Karpas-422 (cell line): ENCODE measurements at regions not wholly inside any gene's neighbourhood (a gene's known extent, or its start where the extent isn't known, plus 50 kb on each side); places are given as distances from the start of the nearest gene placed in this dataset.

Source experiments
- DNase-seq: peaks from one replicate; pipeline ENCODE4 v3.0.0-alpha.2; 2015
- H2AFZ ChIP-seq: fragments of 200-600 bp; sonication (generic); 2 replicates; pipeline ENCODE4 v1.6.1; 2014; ENCODE audit warnings: antibody characterized with exemption, low read length, mixed read lengths
- H3K27ac ChIP-seq: fragments of 200-600 bp; sonication (generic); 2 replicates; pipeline ENCODE4 v1.5.1; 2014; ENCODE audit warnings: mild to moderate bottlenecking, low read length, moderate library complexity
- H3K27me3 ChIP-seq: fragments of 200-600 bp; sonication (generic); 2 replicates; pipeline ENCODE4 v1.6.1; 2014; ENCODE audit warnings: low read length, mixed read lengths
- H3K36me3 ChIP-seq: fragments of 200-600 bp; sonication (generic); 2 replicates; pipeline ENCODE4 v1.6.1; 2014; ENCODE audit warnings: low read length, mixed read lengths; ENCODE audit not compliant: insufficient read depth
- H3K4me1 ChIP-seq: fragments of 200-600 bp; sonication (generic); 2 replicates; pipeline ENCODE4 v1.6.1; 2014; ENCODE audit warnings: mild to moderate bottlenecking, low read length, mixed read lengths
- H3K4me2 ChIP-seq: fragments of 200-600 bp; sonication (generic); 2 replicates; pipeline ENCODE4 v1.6.1; 2014; ENCODE audit warnings: low read length, low read depth, mild to moderate bottlenecking; ENCODE audit not compliant: poor library complexity, severe bottlenecking
- H3K4me3 ChIP-seq: fragments of 200-600 bp; sonication (generic); 2 replicates; pipeline ENCODE4 v1.5.1; 2014; ENCODE audit warnings: mild to moderate bottlenecking, antibody characterized with exemption, low read length, mixed read lengths
- H3K79me2 ChIP-seq: fragments of 200-600 bp; sonication (generic); 2 replicates; pipeline ENCODE4 v1.6.1; 2014; ENCODE audit warnings: mild to moderate bottlenecking, low read length, mixed read lengths
- H3K9ac ChIP-seq: fragments of 200-600 bp; sonication (generic); 2 replicates; pipeline ENCODE4 v1.6.0; 2014; ENCODE audit warnings: low read length
- H3K9me2 ChIP-seq: fragments of 200-600 bp; sonication (generic), shearing (Covaris generic); replicated peaks from 2 replicates; pipeline ENCODE4 v1.6.0; 2014; ENCODE audit warnings: mild to moderate bottlenecking, low read length, moderate library complexity; ENCODE audit not compliant: insufficient read depth
- H3K9me3 ChIP-seq: fragments of 300-700, 200-600 bp; sonication (generic); 2 replicates; pipeline ENCODE4 v1.6.1; 2014; ENCODE audit warnings: low read length, mixed read lengths
- H4K20me1 ChIP-seq: fragments of 200-600 bp; sonication (generic); 2 replicates; pipeline ENCODE4 v1.6.1; 2014; ENCODE audit warnings: mild to moderate bottlenecking, antibody characterized with exemption, low read length, low read depth; ENCODE audit not compliant: insufficient read depth

DNA sequence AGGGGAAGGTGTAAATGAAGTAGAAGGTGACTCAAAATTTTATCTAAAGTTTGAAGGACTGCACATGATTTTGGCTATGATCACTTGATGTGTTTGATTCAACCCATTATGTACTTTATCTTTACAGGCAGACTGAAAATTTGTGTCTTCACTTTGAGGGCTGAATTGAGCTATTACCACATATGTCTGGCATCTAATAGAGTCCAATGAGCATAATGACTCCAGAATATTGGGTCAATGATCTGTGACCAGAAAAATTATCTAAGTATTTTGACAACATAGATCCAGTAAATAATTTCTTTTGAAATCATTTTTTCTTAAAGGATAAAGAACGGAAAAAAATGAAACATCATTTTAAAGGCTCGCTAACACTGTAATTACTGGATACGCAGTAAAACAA is 2810.0 kb downstream of the PCDH9 start:
- Histone ChIP-seq H3K27ac (no peak overlapping the region), H3K9me2 (0 out of 2 replicates have a peak, but pooled peaks cover 2% of the 10 kb centered on the region), H3K36me3 (no peaks in the 10 kb centered on the region), H3K4me1 (no peaks in the 10 kb centered on the region), H3K4me2 (no peak overlapping the region), H3K27me3 (no peaks in the 10 kb centered on the region), H4K20me1 (no peaks in the 10 kb centered on the region), H3K4me3 (no peak overlapping the region), H3K9me3 (no peaks in the 10 kb centered on the region), H2AFZ (peak overlapping the region; percentile 18; the same call in 1 of the 2 replicates), H3K9ac (no peak overlapping the region), H3K79me2 (no peaks in the 10 kb centered on the region)
- DNase-seq, result no peak

DNA sequence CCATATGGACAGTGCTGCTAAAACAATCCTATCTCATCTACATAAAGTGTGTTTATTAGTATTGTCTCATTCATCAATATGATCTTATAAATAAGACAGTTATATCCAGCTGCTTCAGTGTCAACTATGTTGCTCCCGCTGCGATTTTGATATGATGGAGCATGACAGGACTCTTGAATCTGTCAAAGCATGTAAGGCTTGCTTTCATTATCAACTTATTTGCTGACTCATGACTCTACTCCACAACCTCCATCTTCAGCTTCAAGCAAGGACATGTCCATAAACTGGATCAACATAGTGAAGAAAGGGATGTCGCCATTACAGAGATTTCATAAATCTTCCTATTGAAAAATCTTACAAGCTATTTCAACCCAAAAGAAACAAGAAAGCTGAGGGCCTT is 2812.6 kb downstream of the PCDH9 start:
- no peak for DNase-seq
- no peaks in the 10 kb centered on the region for H3K4me1 ChIP-seq
- H3K9me2 ChIP-seq, result 0 out of 2 replicates have a peak, but pooled peaks cover 2% of the 10 kb centered on the region
- no peaks in the 10 kb centered on the region for H3K9me3 ChIP-seq
- no peak overlapping the region for H3K4me2 ChIP-seq
- no peak overlapping the region for H3K9ac ChIP-seq
- H3K27me3 ChIP-seq, result no peaks in the 10 kb centered on the region
- no peak overlapping the region for H3K27ac ChIP-seq
- H3K79me2 ChIP-seq, result no peaks in the 10 kb centered on the region
- H2AFZ ChIP-seq, result peak overlapping the region; percentile 56
- H4K20me1 ChIP-seq, result no peaks in the 10 kb centered on the region
- no peaks in the 10 kb centered on the region for H3K36me3 ChIP-seq
- H3K4me3 ChIP-seq, result no peak overlapping the region

GRCh38 chr13:64414381-64414780 is 2815.8 kb downstream of the PCDH9 start:
- H3K4me3 ChIP-seq, result no peak overlapping the region
- H3K79me2 ChIP-seq, result no peaks in the 10 kb centered on the region
- no peaks in the 10 kb centered on the region for H3K9me3 ChIP-seq
- H3K4me2 ChIP-seq, result no peak overlapping the region
- H3K9ac ChIP-seq, result no peak overlapping the region
- no peak overlapping the region for H2AFZ ChIP-seq
- no peaks in the 10 kb centered on the region for H3K36me3 ChIP-seq
- H3K4me1 ChIP-seq, result no peaks in the 10 kb centered on the region
- H3K27ac ChIP-seq, result no peak overlapping the region
- H3K9me2 ChIP-seq, result 0 out of 2 replicates have a peak, but pooled peaks cover 2% of the 10 kb centered on the region
- no peak for DNase-seq
- no peaks in the 10 kb centered on the region for H3K27me3 ChIP-seq
- H4K20me1 ChIP-seq, result no peaks in the 10 kb centered on the region

DNA sequence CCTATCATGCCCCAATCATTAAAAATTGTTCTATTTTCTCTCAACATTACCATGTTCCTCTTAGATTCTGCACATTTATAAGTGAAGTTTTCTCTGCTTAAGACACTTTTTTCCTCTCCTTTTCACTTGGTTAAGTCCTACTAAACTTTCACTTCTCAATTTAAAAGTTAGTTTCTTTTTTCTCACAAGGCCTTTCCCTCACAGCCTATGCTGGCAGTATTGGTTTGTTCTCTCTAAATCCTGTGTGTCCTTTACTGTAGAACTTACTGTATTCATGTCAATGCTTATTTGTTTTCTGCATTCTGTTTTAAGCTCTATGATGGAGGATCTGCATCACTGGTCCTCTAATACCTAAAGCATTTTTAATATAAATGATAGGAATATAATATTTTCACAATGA is 2816.6 kb downstream of the PCDH9 start:
- Histone ChIP-seq H4K20me1 (no peaks in the 10 kb centered on the region), H3K27me3 (no peaks in the 10 kb centered on the region), H3K9ac (no peak overlapping the region), H3K36me3 (no peaks in the 10 kb centered on the region), H3K79me2 (no peaks in the 10 kb centered on the region), H3K9me3 (no peaks in the 10 kb centered on the region), H3K9me2 (no peaks in the 10 kb centered on the region), H3K4me3 (no peak overlapping the region), H3K4me1 (no peaks in the 10 kb centered on the region), H3K27ac (no peak overlapping the region), H3K4me2 (no peak overlapping the region), H2AFZ (no peak overlapping the region)
- no peak for DNase-seq

GRCh38 chr13:64410276-64411053 is 2819.7 kb downstream of the PCDH9 start:
- H3K4me1 ChIP-seq, result no peaks in the 10 kb centered on the region
- DNase-seq, result no peak
- no peak overlapping the region for H3K9ac ChIP-seq
- no peaks in the 10 kb centered on the region for H4K20me1 ChIP-seq
- H3K9me3 ChIP-seq, result peaks cover 4% of the 10 kb centered on the region
- H3K27me3 ChIP-seq, result no peaks in the 10 kb centered on the region
- no peak overlapping the region for H3K4me2 ChIP-seq
- no peaks in the 10 kb centered on the region for H3K9me2 ChIP-seq
- no peak overlapping the region for H2AFZ ChIP-seq
- no peaks in the 10 kb centered on the region for H3K36me3 ChIP-seq
- no peak overlapping the region for H3K4me3 ChIP-seq
- H3K79me2 ChIP-seq, result no peaks in the 10 kb centered on the region
- no peak overlapping the region for H3K27ac ChIP-seq

DNA sequence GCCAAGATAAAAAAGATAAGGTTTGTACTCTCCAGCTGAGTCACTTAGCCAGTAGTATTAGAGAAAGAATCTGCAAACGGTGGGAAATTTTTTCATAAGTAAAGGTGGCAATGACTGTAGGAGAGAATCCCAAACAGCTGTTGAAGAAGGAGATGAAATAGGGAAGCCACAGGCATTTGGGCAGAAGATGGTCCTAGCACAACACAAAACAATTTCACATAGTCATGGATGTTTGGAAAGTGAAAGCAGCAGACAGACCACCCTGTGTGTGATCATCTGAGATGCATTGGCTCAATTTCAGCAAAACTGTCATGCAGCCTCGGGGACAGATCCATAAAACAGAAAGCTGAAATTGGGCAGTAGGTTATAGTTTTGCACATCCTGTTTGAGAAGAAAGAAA is 2832.4 kb downstream of the PCDH9 start:
- Histone ChIP-seq H3K36me3 (no peaks in the 10 kb centered on the region), H3K4me3 (no peak overlapping the region), H3K79me2 (no peaks in the 10 kb centered on the region), H3K4me2 (no peak overlapping the region), H2AFZ (peak overlapping the region; percentile 52), H3K27me3 (no peaks in the 10 kb centered on the region), H4K20me1 (no peaks in the 10 kb centered on the region), H3K9me2 (no peaks in the 10 kb centered on the region), H3K9me3 (peaks cover 6% of the 10 kb centered on the region; the same call in 1 of the 2 replicates), H3K4me1 (no peaks in the 10 kb centered on the region), H3K9ac (no peak overlapping the region), H3K27ac (no peak overlapping the region)
- no peak for DNase-seq

GRCh38 chr13:64377606-64378005 is 2852.5 kb downstream of the PCDH9 start:
- Histone ChIP-seq H3K36me3 (no peaks in the 10 kb centered on the region), H3K4me3 (no peak overlapping the region), H3K27me3 (no peaks in the 10 kb centered on the region), H4K20me1 (no peaks in the 10 kb centered on the region), H3K9me3 (peaks cover 28% of the 10 kb centered on the region), H3K9ac (no peak overlapping the region), H3K4me2 (no peak overlapping the region), H3K9me2 (no peaks in the 10 kb centered on the region), H3K4me1 (no peaks in the 10 kb centered on the region), H3K27ac (no peak overlapping the region), H2AFZ (no peak overlapping the region; the same call in 1 of the 2 replicates), H3K79me2 (no peaks in the 10 kb centered on the region)
- DNase-seq, result no peak

DNA sequence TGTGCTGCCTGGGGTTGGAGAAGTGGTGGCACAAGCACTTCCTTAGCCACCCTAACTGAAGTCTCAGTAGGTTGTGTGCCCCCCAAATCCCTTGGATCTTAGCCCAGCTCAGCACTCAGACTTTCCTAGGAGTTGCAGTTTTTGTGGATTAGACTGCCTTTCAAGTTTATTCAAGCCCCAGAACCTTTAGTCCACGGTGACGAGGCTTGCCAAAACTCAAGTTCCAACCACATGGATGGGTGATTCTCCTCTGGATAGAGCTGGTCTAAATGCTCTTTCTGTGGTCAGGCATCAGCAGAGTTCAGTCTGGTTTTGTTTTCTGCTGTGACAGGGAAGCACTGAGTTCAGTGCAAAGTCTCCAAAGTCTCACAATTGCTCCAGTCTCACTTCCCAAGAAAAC is 2858.7 kb downstream of the PCDH9 start:
- H4K20me1 ChIP-seq, result no peaks in the 10 kb centered on the region
- H3K9me3 ChIP-seq, result peaks cover 17% of the 10 kb centered on the region
- H3K4me2 ChIP-seq, result no peak overlapping the region
- H3K9ac ChIP-seq, result no peak overlapping the region
- DNase-seq, result no peak
- no peak overlapping the region for H3K4me3 ChIP-seq
- peak overlapping the region; percentile 28; the same call in 1 of the 2 replicates for H2AFZ ChIP-seq
- H3K27ac ChIP-seq, result no peak overlapping the region
- H3K27me3 ChIP-seq, result no peaks in the 10 kb centered on the region
- no peaks in the 10 kb centered on the region for H3K9me2 ChIP-seq
- H3K36me3 ChIP-seq, result no peaks in the 10 kb centered on the region
- H3K4me1 ChIP-seq, result no peaks in the 10 kb centered on the region
- H3K79me2 ChIP-seq, result no peaks in the 10 kb centered on the region
